ENCODE measurements at regions not wholly inside any gene's neighbourhood (a gene's known extent, or its start where the extent isn't known, plus 50 kb on each side); places are given as distances from the start of the nearest gene placed in this dataset.

- TF ChIP-seq, protein P1, sequence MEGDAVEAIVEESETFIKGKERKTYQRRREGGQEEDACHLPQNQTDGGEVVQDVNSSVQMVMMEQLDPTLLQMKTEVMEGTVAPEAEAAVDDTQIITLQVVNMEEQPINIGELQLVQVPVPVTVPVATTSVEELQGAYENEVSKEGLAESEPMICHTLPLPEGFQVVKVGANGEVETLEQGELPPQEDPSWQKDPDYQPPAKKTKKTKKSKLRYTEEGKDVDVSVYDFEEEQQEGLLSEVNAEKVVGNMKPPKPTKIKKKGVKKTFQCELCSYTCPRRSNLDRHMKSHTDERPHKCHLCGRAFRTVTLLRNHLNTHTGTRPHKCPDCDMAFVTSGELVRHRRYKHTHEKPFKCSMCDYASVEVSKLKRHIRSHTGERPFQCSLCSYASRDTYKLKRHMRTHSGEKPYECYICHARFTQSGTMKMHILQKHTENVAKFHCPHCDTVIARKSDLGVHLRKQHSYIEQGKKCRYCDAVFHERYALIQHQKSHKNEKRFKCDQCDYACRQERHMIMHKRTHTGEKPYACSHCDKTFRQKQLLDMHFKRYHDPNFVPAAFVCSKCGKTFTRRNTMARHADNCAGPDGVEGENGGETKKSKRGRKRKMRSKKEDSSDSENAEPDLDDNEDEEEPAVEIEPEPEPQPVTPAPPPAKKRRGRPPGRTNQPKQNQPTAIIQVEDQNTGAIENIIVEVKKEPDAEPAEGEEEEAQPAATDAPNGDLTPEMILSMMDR (IDR thresholded peaks at IDR 0.05; ENCODE audit: low read depth, low read length, missing control alignments) = no peak
- H3K4me3 ChIP-seq (ENCODE audit: low read depth, low read length) = no peak overlapping the region
- DNase-seq (ENCODE audit: low read depth) = no peak
Observed at GRCh38 chr13:34338102-34338501, 520.2 kb downstream of the RFC3 start.

- TF ChIP-seq, protein P1 (IDR thresholded peaks at IDR 0.05; ENCODE audit: low read depth, low read length, missing control alignments) = no peak
- no peak overlapping the region for H3K4me3 ChIP-seq (ENCODE audit: low read depth, low read length)
- DNase-seq (ENCODE audit: low read depth) = no peak
Observed at GRCh38 chr13:34340534-34340933, 522.6 kb downstream of the RFC3 start.

DNA sequence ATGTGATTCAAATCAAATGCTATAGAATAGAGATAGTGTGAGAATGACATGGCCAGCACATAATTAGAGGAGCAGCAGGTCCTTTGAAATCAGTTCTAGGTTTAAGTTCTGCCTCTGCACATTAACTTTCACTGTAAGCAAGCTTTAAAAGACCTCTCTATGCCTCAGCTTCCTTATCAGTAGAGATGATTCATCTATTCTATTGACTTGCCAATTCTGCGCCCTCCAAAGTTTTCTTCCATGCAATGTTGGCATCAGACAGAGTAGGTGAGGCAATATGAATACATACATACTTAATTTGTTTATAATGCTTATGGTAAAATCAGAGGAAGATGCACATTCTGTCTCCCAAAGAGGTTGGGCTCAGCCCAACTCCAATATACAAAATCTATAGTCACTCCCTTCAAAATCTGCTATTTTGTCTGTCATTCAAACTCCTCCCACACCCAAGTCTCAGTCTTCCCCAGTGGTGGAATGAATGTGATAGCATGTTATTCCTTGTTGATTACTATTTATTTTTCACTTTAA, 525.5 kb downstream of the RFC3 start:
- no peak overlapping the region for H3K4me3 ChIP-seq (ENCODE audit: low read depth, low read length)
- TF ChIP-seq, protein P1 (IDR thresholded peaks at IDR 0.05; ENCODE audit: low read depth, low read length, missing control alignments) = no peak
- no peak for DNase-seq (ENCODE audit: low read depth)

DNA sequence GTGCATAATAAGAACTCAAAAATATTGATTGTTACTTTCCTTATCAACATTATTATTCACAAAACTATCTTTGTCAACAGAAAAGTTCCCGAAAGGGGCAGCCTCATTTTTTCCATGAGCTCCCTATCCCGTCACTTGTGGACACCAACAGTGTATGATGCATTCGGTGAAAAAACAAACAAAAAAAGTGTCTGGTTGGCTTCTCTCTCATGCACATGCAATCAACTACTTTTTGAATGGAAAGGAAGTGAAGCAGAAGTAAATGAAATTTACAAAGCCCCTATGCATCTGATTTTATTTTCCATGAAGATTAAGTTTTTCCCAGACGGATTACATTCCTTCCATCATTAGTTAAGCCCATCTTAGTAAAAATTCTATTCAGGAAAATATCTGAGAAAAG, 526.9 kb downstream of the RFC3 start:
- TF ChIP-seq, protein P1 (IDR thresholded peaks at IDR 0.05; ENCODE audit: low read depth, low read length, missing control alignments) = no peak
- H3K4me3 ChIP-seq (ENCODE audit: low read depth, low read length) = no peak overlapping the region
- no peak for DNase-seq (ENCODE audit: low read depth)

DNA sequence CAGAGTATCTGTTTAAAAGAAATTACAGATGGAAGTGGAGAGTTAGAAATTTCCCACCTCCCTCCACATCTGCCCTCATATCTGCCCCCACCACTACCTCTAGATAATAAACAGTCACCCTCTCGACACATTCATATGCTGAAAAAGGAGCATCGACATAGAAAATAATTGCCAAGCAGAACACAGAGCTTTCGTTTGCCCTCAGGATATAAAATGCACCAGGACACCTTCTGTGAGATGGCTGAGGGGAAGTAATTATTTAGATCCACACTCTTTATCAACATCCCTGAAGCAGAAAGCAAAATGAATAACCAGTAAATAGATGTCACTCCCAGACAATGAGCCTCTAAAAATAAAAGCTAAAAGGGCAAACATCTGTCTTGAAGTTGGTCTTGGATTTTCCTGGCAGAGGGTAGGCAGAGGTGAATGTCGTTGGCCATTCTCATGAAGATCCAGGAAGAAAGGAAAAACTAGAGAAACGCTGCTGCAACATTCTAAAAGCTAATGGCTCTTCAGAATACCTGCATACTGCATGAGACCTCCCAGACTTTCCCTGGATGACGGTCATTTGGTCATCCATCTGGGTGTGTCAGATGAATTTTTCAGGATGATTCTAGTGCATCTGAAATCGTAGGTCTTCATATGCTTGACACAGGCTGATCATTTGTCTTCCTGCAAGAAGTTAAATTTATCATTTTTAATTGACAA, 527.5 kb downstream of the RFC3 start:
- no peak overlapping the region for H3K4me3 ChIP-seq (ENCODE audit: low read depth, low read length)
- TF ChIP-seq, protein P1 (IDR thresholded peaks at IDR 0.05; ENCODE audit: low read depth, low read length, missing control alignments) = no peak
- no peak for DNase-seq (ENCODE audit: low read depth)

- H3K4me3 ChIP-seq (ENCODE audit: low read depth, low read length) = no peak overlapping the region
- no peak for DNase-seq (ENCODE audit: low read depth)
- TF ChIP-seq, protein P1 (IDR thresholded peaks at IDR 0.05; ENCODE audit: low read depth, low read length, missing control alignments) = no peak
Observed at GRCh38 chr13:34346626-34347025, 528.7 kb downstream of the RFC3 start.

All from GM12864 (cell line).